HG03432 (cell line): ENCODE measurements at regions not wholly inside any gene's neighbourhood (a gene's known extent, or its start where the extent isn't known, plus 50 kb on each side); places are given as distances from the start of the nearest gene placed in this dataset.

ENCODE experiments used
- ATAC-seq: cut with Tn5 transposase; IDR thresholded peaks from one replicate; pipeline ENCODE4 v1.9.1; 2021; ENCODE audit warnings: mild to moderate bottlenecking, moderate library complexity; ENCODE audit not compliant: unreplicated experiment

- ATAC-seq: no peak
Measured at GRCh38 chr9:13770956-13771355, 491.5 kb upstream of the MPDZ start.

- ATAC-seq: no peak
Measured at GRCh38 chr9:13769641-13770040, 490.1 kb upstream of the MPDZ start.

GRCh38 chr9:13769006-13769405, 489.5 kb upstream of the MPDZ start:
- ATAC-seq: no peak

- no peak for ATAC-seq
Measured at GRCh38 chr9:13762209-13762608, 482.7 kb upstream of the MPDZ start.

GRCh38 chr9:13759551-13759950, 480.1 kb upstream of the MPDZ start:
- ATAC-seq: no peak

- no peak for ATAC-seq
Measured at GRCh38 chr9:13758936-13759335, 479.4 kb upstream of the MPDZ start.

- no peak for ATAC-seq
Measured at GRCh38 chr9:13756943-13757342, 477.5 kb upstream of the MPDZ start.

- no peak for ATAC-seq
Measured at GRCh38 chr9:13755551-13755950, 476.1 kb upstream of the MPDZ start.

- no peak for ATAC-seq
Measured at GRCh38 chr9:13750639-13751038, 471.1 kb upstream of the MPDZ start.

GRCh38 chr9:13750061-13750460, 470.6 kb upstream of the MPDZ start:
- no peak for ATAC-seq

GRCh38 chr9:13746876-13747275, 467.4 kb upstream of the MPDZ start:
- ATAC-seq: no peak

GRCh38 chr9:13744261-13744901, 464.9 kb upstream of the MPDZ start:
- ATAC-seq: no peak

- no peak for ATAC-seq
Measured at GRCh38 chr9:13737885-13738284, 458.4 kb upstream of the MPDZ start.

- no peak for ATAC-seq
Measured at GRCh38 chr9:13735181-13735580, 455.7 kb upstream of the MPDZ start.

- ATAC-seq: no peak
Measured at GRCh38 chr9:13734601-13735000, 455.1 kb upstream of the MPDZ start.

- no peak for ATAC-seq
Measured at GRCh38 chr9:13732290-13732689, 452.8 kb upstream of the MPDZ start.

- no peak for ATAC-seq
Measured at GRCh38 chr9:13731637-13732036, 452.1 kb upstream of the MPDZ start.

GRCh38 chr9:13729955-13730354, 450.5 kb upstream of the MPDZ start:
- ATAC-seq: no peak

- no peak for ATAC-seq
Measured at GRCh38 chr9:13728917-13729811, 449.7 kb upstream of the MPDZ start.

- no peak for ATAC-seq
Measured at GRCh38 chr9:13728131-13728530, 448.6 kb upstream of the MPDZ start.

- ATAC-seq: no peak
Measured at GRCh38 chr9:13726746-13727145, 447.3 kb upstream of the MPDZ start.

GRCh38 chr9:13725516-13725915, 446.0 kb upstream of the MPDZ start:
- no peak for ATAC-seq
